Neural progenitor cell (in vitro differentiated cells): ENCODE measurements at regions not wholly inside any gene's neighbourhood (a gene's known extent, or its start where the extent isn't known, plus 50 kb on each side); places are given as distances from the start of the nearest gene placed in this dataset.

ENCODE experiments used
- DNase-seq: peaks from one replicate; pipeline ENCODE4 v3.0.0-alpha.2; 2016; ENCODE audit warnings: low spot score
- H2AFZ ChIP-seq: fragments of 200-600 bp; sonication (generic); replicated peaks from 2 replicates; pipeline ENCODE4 v1.6.1; 2016; ENCODE audit warnings: antibody characterized with exemption
- H3F3A ChIP-seq: fragments of 200-600 bp; sonication (generic); 2 replicates; pipeline ENCODE4 v1.6.1; 2016; ENCODE audit warnings: antibody characterized with exemption, low read depth
- H3K27ac ChIP-seq: fragments of 200-600 bp; sonication (generic); 2 replicates; pipeline ENCODE4 v1.5.1; 2016; ENCODE audit warnings: mild to moderate bottlenecking
- H3K27me3 ChIP-seq: fragments of 200-600 bp; sonication (generic); 2 replicates; pipeline ENCODE4 v1.6.1; 2016; ENCODE audit warnings: mild to moderate bottlenecking, moderate library complexity
- H3K36me3 ChIP-seq: fragments of 200-600 bp; sonication (generic); 2 replicates; pipeline ENCODE4 v1.5.1; 2016
- H3K4me1 ChIP-seq: fragments of 200-600 bp; sonication (generic); 2 replicates; pipeline ENCODE4 v1.6.1; 2016; ENCODE audit warnings: mixed run types
- H3K4me2 ChIP-seq: fragments of 200-600 bp; sonication (generic); 2 replicates; pipeline ENCODE4 v1.6.1; 2016
- H3K4me3 ChIP-seq: fragments of 200-600 bp; sonication (generic); 2 replicates; pipeline ENCODE4 v1.5.1; 2016
- H3K79me2 ChIP-seq: fragments of 200-600 bp; sonication (generic); 2 replicates; pipeline ENCODE4 v1.6.1; 2016; ENCODE audit warnings: low read depth
- H3K9ac ChIP-seq: fragments of 200-600 bp; sonication (generic); 2 replicates; pipeline ENCODE4 v1.6.1; 2016
- H3K9me3 ChIP-seq: fragments of 200-600 bp; sonication (generic); 2 replicates; pipeline ENCODE4 v1.5.1; 2016; ENCODE audit warnings: low read depth
- H4K20me1 ChIP-seq: fragments of 200-600 bp; sonication (generic); 2 replicates; pipeline ENCODE4 v1.6.1; 2016; ENCODE audit warnings: low read depth
- H3K27ac Mint-ChIP-seq: 3 replicates; pipeline ENCODE4 v1.8.0; 2021; ENCODE audit warnings: mixed read lengths
- H3K27me3 Mint-ChIP-seq: 2 replicates; pipeline ENCODE4 v1.8.0; 2022; ENCODE audit warnings: low read depth, mild to moderate bottlenecking, inconsistent platforms, moderate library complexity, mixed read lengths; ENCODE audit not compliant: insufficient read depth
- H3K36me3 Mint-ChIP-seq: 3 replicates; pipeline ENCODE4 v1.8.0; 2021; ENCODE audit warnings: mixed read lengths
- H3K4me1 Mint-ChIP-seq: 3 replicates; pipeline ENCODE4 v1.8.0; 2021; ENCODE audit warnings: mixed read lengths
- H3K4me3 Mint-ChIP-seq: 3 replicates; pipeline ENCODE4 v1.8.0; 2021; ENCODE audit warnings: mild to moderate bottlenecking, moderate library complexity, mixed read lengths
- H3K9me3 Mint-ChIP-seq: 3 replicates; pipeline ENCODE4 v1.8.0; 2020; ENCODE audit warnings: mixed read lengths
- EZH2 ChIP-seq: fragments of 200-600 bp; sonication (generic); IDR thresholded peaks from 2 replicates; pipeline ENCODE4 v1.6.1; 2017; ENCODE audit warnings: antibody characterized with exemption, mild to moderate bottlenecking, moderate library complexity
- EZH2phosphoT487 ChIP-seq: fragments of 200-600 bp; sonication (generic); IDR thresholded peaks from 2 replicates; pipeline ENCODE4 v1.6.1; 2017; ENCODE audit warnings: antibody characterized with exemption
- TF ChIP-seq, protein P1 (sequence below): fragments of 200-600 bp; sonication (generic); IDR thresholded peaks from 2 replicates; pipeline ENCODE4 v1.5.1; 2017; ENCODE audit warnings: antibody characterized with exemption, mild to moderate bottlenecking

DNA sequence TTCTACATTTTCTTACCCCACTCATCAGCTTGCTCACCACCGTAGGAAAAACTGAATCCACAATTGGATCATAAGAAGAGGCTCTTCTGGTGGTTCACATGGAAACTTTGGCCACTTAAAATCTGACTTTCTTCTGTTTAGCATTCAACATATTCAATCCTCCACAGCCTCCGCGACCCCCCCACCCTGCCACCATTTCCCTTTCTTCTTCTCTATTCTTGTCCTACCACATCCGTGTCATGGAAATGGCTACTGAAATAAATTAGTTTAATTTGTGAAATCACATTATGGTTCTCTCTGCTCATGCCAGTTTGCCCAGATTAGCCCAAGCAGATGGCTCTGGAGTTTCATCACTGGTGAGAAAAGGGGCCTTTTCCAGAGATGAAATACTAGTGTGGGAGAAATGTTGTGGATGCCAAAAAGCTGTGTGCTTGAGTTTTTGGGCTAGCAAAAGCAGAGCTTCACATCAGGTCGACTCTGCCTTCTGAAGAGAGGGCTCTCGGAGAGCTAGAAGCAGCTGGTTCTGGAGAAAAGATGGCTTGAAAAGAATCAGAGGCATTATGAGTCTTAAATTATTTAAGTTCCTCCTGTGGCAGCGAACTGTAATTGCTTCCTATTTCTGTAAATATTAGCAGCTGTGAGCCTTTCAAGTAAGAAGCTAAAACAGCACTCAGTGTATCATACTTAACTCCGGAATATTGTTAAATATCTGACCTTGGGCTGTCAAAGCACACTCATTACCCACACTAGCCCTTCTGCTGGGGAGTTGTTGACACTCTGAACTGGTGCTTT is 107.1 kb downstream of the MAT2B start:
- H4K20me1 ChIP-seq: no peaks in the 10 kb centered on the region
- Mint-ChIP-seq H3K36me3 (no peaks in the 10 kb centered on the region), H3K9me3 (no peaks in the 10 kb centered on the region), H3K4me3 (no peak overlapping the region), H3K4me1 (no peaks in the 10 kb centered on the region), H3K27ac (no peak overlapping the region), H3K27me3 (no peaks in the 10 kb centered on the region)
- H3K4me1 ChIP-seq: no peaks in the 10 kb centered on the region
- no peak overlapping the region for H2AFZ ChIP-seq
- no peaks in the 10 kb centered on the region for H3F3A ChIP-seq
- no peak for DNase-seq
- H3K4me2 ChIP-seq: no peak overlapping the region
- no peaks in the 10 kb centered on the region for H3K79me2 ChIP-seq
- no peak overlapping the region for H3K27ac ChIP-seq
- TF ChIP-seq EZH2 (no peak), EZH2phosphoT487 (no peak)
- TF ChIP-seq, protein P1, sequence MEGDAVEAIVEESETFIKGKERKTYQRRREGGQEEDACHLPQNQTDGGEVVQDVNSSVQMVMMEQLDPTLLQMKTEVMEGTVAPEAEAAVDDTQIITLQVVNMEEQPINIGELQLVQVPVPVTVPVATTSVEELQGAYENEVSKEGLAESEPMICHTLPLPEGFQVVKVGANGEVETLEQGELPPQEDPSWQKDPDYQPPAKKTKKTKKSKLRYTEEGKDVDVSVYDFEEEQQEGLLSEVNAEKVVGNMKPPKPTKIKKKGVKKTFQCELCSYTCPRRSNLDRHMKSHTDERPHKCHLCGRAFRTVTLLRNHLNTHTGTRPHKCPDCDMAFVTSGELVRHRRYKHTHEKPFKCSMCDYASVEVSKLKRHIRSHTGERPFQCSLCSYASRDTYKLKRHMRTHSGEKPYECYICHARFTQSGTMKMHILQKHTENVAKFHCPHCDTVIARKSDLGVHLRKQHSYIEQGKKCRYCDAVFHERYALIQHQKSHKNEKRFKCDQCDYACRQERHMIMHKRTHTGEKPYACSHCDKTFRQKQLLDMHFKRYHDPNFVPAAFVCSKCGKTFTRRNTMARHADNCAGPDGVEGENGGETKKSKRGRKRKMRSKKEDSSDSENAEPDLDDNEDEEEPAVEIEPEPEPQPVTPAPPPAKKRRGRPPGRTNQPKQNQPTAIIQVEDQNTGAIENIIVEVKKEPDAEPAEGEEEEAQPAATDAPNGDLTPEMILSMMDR: no peak
- H3K27me3 ChIP-seq: no peaks in the 10 kb centered on the region
- no peak overlapping the region for H3K9ac ChIP-seq
- H3K36me3 ChIP-seq: no peaks in the 10 kb centered on the region
- H3K4me3 ChIP-seq: no peak overlapping the region
- no peaks in the 10 kb centered on the region for H3K9me3 ChIP-seq

GRCh38 chr5:163613150-163613442 is 107.7 kb downstream of the MAT2B start:
- no peaks in the 10 kb centered on the region for H3K79me2 ChIP-seq
- Mint-ChIP-seq H3K4me1 (no peaks in the 10 kb centered on the region), H3K9me3 (no peaks in the 10 kb centered on the region), H3K4me3 (no peak overlapping the region), H3K27ac (no peak overlapping the region), H3K36me3 (no peaks in the 10 kb centered on the region), H3K27me3 (no peaks in the 10 kb centered on the region)
- TF ChIP-seq EZH2phosphoT487 (no peak), EZH2 (no peak)
- TF ChIP-seq, protein P1: no peak
- no peaks in the 10 kb centered on the region for H4K20me1 ChIP-seq
- no peaks in the 10 kb centered on the region for H3K36me3 ChIP-seq
- H3K4me2 ChIP-seq: no peak overlapping the region
- H3K27ac ChIP-seq: no peak overlapping the region
- H3K4me1 ChIP-seq: no peaks in the 10 kb centered on the region
- no peak overlapping the region for H3K4me3 ChIP-seq
- no peak for DNase-seq
- H2AFZ ChIP-seq: no peak overlapping the region
- no peaks in the 10 kb centered on the region for H3F3A ChIP-seq
- H3K9me3 ChIP-seq: no peaks in the 10 kb centered on the region
- no peaks in the 10 kb centered on the region for H3K27me3 ChIP-seq
- no peak overlapping the region for H3K9ac ChIP-seq

DNA sequence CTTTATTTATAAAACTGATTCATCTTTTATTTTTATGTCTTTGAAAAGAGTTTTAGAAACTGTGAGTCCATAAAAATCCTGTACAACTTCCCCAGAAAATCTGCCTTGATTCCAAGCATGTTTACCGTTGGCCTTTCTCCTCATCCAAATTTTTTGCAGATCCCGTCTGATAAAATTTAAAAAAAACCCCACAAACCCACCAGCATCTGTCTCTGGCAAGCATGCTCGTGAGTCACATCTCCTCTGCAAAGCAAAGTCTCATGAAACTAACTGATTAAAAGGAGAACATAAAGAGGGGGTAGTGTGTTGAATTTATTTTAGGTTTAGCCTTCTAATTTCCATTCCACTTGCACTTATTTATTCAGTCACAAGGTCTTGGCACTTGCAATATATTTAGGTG is 109.4 kb downstream of the MAT2B start:
- H3K79me2 ChIP-seq: no peaks in the 10 kb centered on the region
- Mint-ChIP-seq H3K36me3 (no peaks in the 10 kb centered on the region), H3K4me1 (no peaks in the 10 kb centered on the region), H3K27ac (no peak overlapping the region), H3K27me3 (no peaks in the 10 kb centered on the region), H3K4me3 (no peak overlapping the region), H3K9me3 (no peaks in the 10 kb centered on the region)
- no peak for DNase-seq
- no peaks in the 10 kb centered on the region for H4K20me1 ChIP-seq
- H3K4me3 ChIP-seq: no peak overlapping the region
- no peaks in the 10 kb centered on the region for H3K9me3 ChIP-seq
- no peak overlapping the region for H2AFZ ChIP-seq
- H3K4me2 ChIP-seq: no peak overlapping the region
- no peak for TF ChIP-seq EZH2
- TF ChIP-seq, protein P1: no peak
- TF ChIP-seq EZH2phosphoT487: no peak
- H3K36me3 ChIP-seq: no peaks in the 10 kb centered on the region
- H3K4me1 ChIP-seq: peaks cover 4% of the 10 kb centered on the region
- H3K27me3 ChIP-seq: no peaks in the 10 kb centered on the region
- no peak overlapping the region for H3K27ac ChIP-seq
- no peaks in the 10 kb centered on the region for H3F3A ChIP-seq
- H3K9ac ChIP-seq: no peak overlapping the region
